Activated CD8-positive, alpha-beta memory T cell treated with anti-CD3 and anti-CD28 coated beads for 1 hour (primary cell): ENCODE measurements at regions not wholly inside any gene's neighbourhood (a gene's known extent, or its start where the extent isn't known, plus 50 kb on each side); places are given as distances from the start of the nearest gene placed in this dataset.
"Not testable (repeated sequence)": the region's sequence is repeated elsewhere in the genome, so short reads cannot be mapped to it uniquely, and the experiment has no call there.

Experiments
- DNase-seq, 2 donors: peaks; one replicate each; pipeline ENCODE4 v3.0.0-alpha.2; 2020; ENCODE audit warnings: low read depth in 1 of 2; ENCODE audit errors: extremely low read depth in 1 of 2

- DNase-seq = no peak
Observed at GRCh38 chr7:8809320-8809719, 375.9 kb downstream of the NXPH1 start.

DNA sequence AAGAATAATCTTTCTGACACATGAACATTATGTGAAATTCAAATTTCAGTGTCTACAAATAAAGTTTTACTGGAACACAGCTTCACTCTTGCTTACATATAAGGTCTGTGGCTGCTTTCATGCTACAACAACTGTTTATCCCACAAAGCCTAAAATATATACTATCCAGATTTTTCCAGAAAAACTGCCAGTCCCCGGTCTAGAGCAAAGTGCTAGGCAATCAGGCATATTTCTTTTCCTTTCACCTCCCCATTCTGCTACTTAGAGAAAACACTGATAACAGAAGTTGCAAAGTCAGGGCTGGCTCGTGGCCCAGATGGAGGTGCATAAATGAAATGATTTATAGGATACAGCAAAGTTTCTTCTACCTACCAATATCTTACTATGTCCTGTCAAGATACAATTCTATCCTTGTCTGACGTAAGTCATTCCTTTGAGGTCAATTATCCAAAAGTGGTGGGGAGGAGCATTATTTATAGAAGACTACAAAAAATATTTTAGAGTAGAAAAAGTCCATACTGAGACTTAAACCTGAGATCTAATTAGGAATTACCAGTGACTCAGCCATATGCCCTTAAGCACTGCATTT, 384.1 kb downstream of the NXPH1 start:
- DNase-seq = no peak

- DNase-seq = no peak
Observed at GRCh38 chr7:8818406-8818805, 385.0 kb downstream of the NXPH1 start.

- no peak for DNase-seq
Observed at GRCh38 chr7:8822595-8822994, 389.2 kb downstream of the NXPH1 start.

- no peak for DNase-seq
Observed at GRCh38 chr7:8823486-8823885, 390.1 kb downstream of the NXPH1 start.

DNA sequence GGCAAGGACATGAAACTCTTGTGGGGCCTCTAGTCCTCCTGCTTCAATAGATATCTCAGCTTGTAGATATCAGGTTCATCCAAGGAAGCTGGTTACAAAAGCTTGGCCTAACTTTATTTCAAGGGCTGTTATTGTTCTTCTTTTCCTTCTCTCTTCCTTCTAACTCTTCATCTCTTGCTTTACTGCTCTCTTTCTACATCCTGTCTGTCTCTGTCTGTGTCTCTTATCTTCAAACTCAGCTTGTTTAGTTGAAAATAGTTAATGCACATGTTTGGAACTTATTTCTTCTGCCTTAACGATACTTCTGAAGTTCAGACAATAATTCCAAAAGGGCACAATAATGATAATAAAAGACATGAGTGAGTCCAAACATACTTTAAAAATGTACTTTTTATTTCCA, 393.9 kb downstream of the NXPH1 start:
- DNase-seq = no peak

DNA sequence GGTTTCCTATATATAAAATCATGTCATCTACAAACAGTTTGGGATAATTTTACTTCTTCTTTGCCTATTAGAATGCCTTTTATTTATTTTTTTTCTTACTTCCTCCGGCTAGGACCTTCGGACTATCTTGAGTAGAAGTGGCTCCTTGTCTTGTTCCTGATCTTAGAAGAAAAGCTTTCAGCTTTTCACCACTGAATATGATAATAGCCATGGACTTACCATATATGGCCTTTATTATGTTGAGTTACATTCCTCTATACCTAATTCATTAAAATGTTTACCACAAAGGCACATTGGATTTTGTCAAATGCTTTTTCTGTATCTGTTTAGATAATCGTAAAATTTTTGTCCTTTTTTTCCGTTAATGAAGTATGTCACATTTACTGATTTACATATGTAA, 395.7 kb downstream of the NXPH1 start:
- no peak for DNase-seq

DNA sequence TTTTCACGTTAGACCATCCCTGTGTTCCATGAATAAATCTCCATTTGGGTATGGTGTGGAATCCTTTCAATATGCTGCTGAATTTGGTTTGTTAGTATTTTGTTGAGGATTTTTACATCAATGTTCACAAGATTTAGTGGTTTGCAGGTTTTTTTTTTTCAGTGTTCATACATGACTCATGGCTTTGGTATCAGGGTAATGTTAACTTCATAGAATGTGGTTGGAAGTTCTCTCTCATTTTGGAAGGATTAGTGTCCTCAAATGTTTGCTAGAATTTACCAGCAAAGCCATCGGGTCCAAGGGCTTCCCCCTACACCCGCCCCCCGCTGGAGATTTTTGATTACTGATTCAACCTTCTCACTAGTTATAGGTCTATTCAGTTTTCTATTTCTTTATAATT, 398.0 kb downstream of the NXPH1 start:
- DNase-seq = no peak

- no peak for DNase-seq
Observed at GRCh38 chr7:8833355-8833754, 399.9 kb downstream of the NXPH1 start.

DNA sequence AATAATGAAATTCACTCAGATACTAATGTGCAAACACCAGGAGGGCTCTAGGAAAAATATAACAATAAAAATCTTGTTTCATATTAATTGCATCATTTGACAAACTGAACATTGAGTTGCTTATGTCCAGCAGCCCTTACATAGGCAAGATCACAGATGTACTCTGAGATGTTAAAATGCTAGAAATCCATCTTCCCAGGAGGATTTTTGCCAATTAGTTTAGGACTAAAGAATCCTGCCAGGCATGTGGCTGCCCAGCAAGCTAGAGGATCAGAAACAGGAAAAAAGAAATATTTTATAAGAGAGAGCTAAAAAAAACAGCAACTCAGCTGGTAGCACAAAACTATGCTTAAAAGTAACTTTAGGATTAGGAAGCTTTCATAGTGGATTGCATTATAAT, 407.8 kb downstream of the NXPH1 start:
- no peak for DNase-seq

DNA sequence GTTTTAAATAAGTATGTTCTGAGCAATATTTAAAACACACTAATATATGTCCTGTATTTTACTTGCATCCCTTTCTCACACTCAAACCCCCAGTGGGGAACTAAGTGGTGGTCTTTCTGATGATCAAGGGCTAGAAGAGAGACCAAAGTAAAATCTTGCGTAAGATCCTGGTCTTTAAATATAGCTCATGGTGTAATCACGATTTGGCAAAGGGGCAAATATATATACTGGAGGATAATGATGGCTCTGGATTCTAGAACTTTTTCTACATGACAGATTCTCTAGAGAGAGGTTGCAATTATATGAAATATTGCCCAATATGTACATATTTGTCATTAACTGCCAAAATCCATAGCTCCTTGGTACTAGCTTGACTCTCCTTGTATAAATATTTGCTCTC, 438.3 kb downstream of the NXPH1 start:
- no peak for DNase-seq

GRCh38 chr7:8881916-8882315, 448.5 kb downstream of the NXPH1 start:
- no peak for DNase-seq

- DNase-seq = no peak
Observed at GRCh38 chr7:8885480-8886000, 452.1 kb downstream of the NXPH1 start.

GRCh38 chr7:8890346-8890745, 456.9 kb downstream of the NXPH1 start:
- DNase-seq = not testable (repeated sequence)

DNA sequence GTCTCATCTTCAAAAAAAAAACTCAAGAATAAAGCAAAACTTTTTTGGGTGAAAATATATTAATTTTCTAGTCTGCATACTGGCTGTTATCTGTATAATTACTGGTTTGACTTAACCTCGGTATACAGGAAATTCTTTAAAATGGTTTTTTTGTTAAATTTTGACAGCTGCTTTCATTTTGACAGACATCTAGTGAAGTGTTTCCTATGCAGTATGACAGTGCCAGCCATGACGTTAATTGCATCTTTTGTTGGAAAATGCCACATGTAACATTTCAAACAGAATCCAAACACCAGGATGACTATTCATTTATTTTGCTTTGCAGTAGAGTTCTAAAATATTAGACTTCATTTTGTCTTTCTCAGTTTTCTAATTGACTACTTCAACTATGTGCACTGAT, 460.4 kb downstream of the NXPH1 start:
- no peak for DNase-seq

- DNase-seq = no peak
Observed at GRCh38 chr7:8906396-8907075, 473.1 kb downstream of the NXPH1 start.

- no peak for DNase-seq
Observed at GRCh38 chr7:8908889-8909288, 475.5 kb downstream of the NXPH1 start.

DNA sequence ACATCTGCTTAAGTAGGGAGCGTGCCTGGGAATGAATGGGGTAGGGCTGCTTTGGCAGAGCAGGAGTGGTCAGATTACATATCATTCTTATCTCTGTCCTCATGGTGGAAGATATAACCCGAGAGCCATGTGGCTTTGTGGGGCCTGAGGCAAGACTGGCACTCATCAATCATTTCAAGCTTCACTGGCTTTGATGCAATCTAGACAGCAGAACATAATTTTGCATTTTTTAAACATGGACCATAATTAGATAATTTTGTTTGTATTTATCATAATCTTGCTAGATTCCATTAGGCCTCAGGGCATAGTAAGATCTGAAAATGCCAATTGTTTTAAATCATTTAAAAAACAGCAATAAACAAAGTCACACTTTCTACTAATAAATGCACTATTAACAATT, 480.3 kb downstream of the NXPH1 start:
- DNase-seq = no peak

- DNase-seq = no peak
Observed at GRCh38 chr7:8921807-8922206, 488.4 kb downstream of the NXPH1 start.

- DNase-seq = no peak
Observed at GRCh38 chr7:8922726-8923125, 489.3 kb downstream of the NXPH1 start.

- DNase-seq = no peak
Observed at GRCh38 chr7:8923164-8923806, 489.9 kb downstream of the NXPH1 start.
